C1 segment of cervical spinal cord (tissue), 14 donors: ENCODE measurements at regions not wholly inside any gene's neighbourhood (a gene's known extent, or its start where the extent isn't known, plus 50 kb on each side); places are given as distances from the start of the nearest gene placed in this dataset.

ENCODE experiments used
- DNase-seq, 14 donors: peaks; one replicate each; lab custom pipeline; 2025; lab: John Stamatoyannopoulos, UW

GRCh38 chr3:148631124-148631903 lies 66.4 kb upstream of the AGTR1 start:
- DNase-seq: no peak

- no peak for DNase-seq
These were observed 56.0 kb upstream of the AGTR1 start for GRCh38 chr3:148641722-148642121.

GRCh38 chr3:148642214-148642613 lies 55.5 kb upstream of the AGTR1 start:
- no peak for DNase-seq

GRCh38 chr3:148642616-148643015 lies 55.1 kb upstream of the AGTR1 start:
- DNase-seq: no peak

- DNase-seq: no peak
These were observed 54.3 kb upstream of the AGTR1 start for GRCh38 chr3:148643389-148643840.

DNA sequence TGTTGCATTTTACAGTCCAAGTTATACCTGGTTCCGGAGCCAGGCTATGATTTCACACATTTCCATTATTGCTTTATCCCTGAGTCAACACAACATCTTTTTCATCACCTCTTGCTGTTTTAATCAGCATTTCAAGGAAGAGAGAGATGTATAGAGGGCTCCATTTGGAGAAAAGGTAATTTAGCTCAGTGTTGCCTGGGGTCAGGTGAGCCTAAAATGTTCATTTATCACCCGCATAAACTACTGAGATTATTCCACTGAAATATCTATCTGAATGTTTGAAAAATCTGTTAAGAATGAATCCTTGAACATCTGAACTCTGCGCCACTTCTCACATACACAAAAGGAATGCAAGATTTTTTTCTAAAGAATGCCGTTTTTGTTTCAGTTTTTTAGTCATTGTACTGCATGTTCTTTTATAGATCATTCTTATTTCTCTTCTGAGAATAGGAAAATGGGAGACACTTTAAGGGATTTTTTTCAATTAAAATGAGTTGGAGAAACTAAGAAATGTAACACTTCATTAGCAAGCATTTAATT lies 51.5 kb upstream of the AGTR1 start:
- no peak for DNase-seq
